DOHH2 (cell line): ENCODE measurements at regions not wholly inside any gene's neighbourhood (a gene's known extent, or its start where the extent isn't known, plus 50 kb on each side); places are given as distances from the start of the nearest gene placed in this dataset.

Source experiments
- H3F3A ChIP-seq: fragments of 200-600 bp; sonication (generic), shearing (Covaris generic); 2 replicates; pipeline ENCODE4 v1.6.0; 2016; ENCODE audit warnings: antibody characterized with exemption, mild to moderate bottlenecking; ENCODE audit not compliant: control insufficient read depth, insufficient read depth
- H3K27ac ChIP-seq: fragments of 200-600 bp; sonication (generic); 2 replicates; pipeline ENCODE4 v1.5.1; 2014; ENCODE audit warnings: low read depth, mild to moderate bottlenecking, low read length, moderate library complexity
- H3K27me3 ChIP-seq: fragments of 200-600 bp; sonication (generic); 2 replicates; pipeline ENCODE4 v1.6.1; 2014; ENCODE audit warnings: mild to moderate bottlenecking, low read length, mixed read lengths; ENCODE audit not compliant: control insufficient read depth
- H3K36me3 ChIP-seq: fragments of 200-600 bp; sonication (generic); 2 replicates; pipeline ENCODE4 v1.6.1; 2014; ENCODE audit warnings: mild to moderate bottlenecking, low read length, moderate library complexity, mixed read lengths; ENCODE audit not compliant: control insufficient read depth
- H3K4me1 ChIP-seq: fragments of 200-600 bp; sonication (generic); 2 replicates; pipeline ENCODE4 v1.6.1; 2014; ENCODE audit warnings: mild to moderate bottlenecking, low read length, mixed read lengths; ENCODE audit not compliant: control insufficient read depth
- H3K4me2 ChIP-seq: fragments of 200-600 bp; sonication (generic); 2 replicates; pipeline ENCODE4 v1.6.0; 2014; ENCODE audit warnings: mild to moderate bottlenecking, low read length, moderate library complexity
- H3K4me3 ChIP-seq: fragments of 200-600 bp; sonication (generic); 2 replicates; pipeline ENCODE4 v1.5.1; 2014; ENCODE audit warnings: mild to moderate bottlenecking, low read length, mixed read lengths
- H3K79me2 ChIP-seq: fragments of 200-600 bp; sonication (generic); 2 replicates; pipeline ENCODE4 v1.6.1; 2014; ENCODE audit warnings: mild to moderate bottlenecking, low read length, mixed read lengths; ENCODE audit not compliant: control insufficient read depth
- H3K9me2 ChIP-seq: fragments of 200-600 bp; sonication (generic); replicated peaks from 2 replicates; pipeline ENCODE4 v1.6.1; 2014; ENCODE audit warnings: mild to moderate bottlenecking, low read length, mixed read lengths; ENCODE audit not compliant: control insufficient read depth
- H3K9me3 ChIP-seq: fragments of 200-600 bp; sonication (generic); 2 replicates; pipeline ENCODE4 v1.6.1; 2014; ENCODE audit warnings: antibody characterized with exemption, low read length, mixed read lengths; ENCODE audit not compliant: control insufficient read depth, insufficient read depth
- H4K20me1 ChIP-seq: fragments of 200-600 bp; sonication (generic); 2 replicates; pipeline ENCODE4 v1.6.0; 2014; ENCODE audit warnings: low read depth, mild to moderate bottlenecking, antibody characterized with exemption, low read length, moderate library complexity; ENCODE audit not compliant: control insufficient read depth, insufficient read depth
- CTCF ChIP-seq: fragments of 200-600 bp; sonication (generic); IDR thresholded peaks from one replicate; pipeline ENCODE4 v1.5.1; 2014; ENCODE audit warnings: antibody characterized with exemption, mild to moderate bottlenecking, low read depth, low read length; ENCODE audit not compliant: poor library complexity, severe bottlenecking
- EZH2phosphoT487 ChIP-seq: fragments of 200-600 bp; sonication (generic); IDR thresholded peaks from 2 replicates; pipeline ENCODE4 v1.6.1; 2017; ENCODE audit warnings: borderline replicate concordance, mild to moderate bottlenecking, antibody characterized with exemption, low read length, moderate library complexity, mixed read lengths

GRCh38 chr5:60209146-60209840 lies 315.8 kb upstream of the PDE4D start:
- no peak overlapping the region for H3K4me2 ChIP-seq
- H3K27me3 ChIP-seq, result no peaks in the 10 kb centered on the region
- H3K79me2 ChIP-seq, result no peaks in the 10 kb centered on the region
- no peak overlapping the region for H3K4me3 ChIP-seq
- H3K27ac ChIP-seq, result no peak overlapping the region
- H3K4me1 ChIP-seq, result 0 out of 2 replicates have a peak, but pooled peaks cover 6% of the 10 kb centered on the region
- no peak for TF ChIP-seq CTCF
- no peak for TF ChIP-seq EZH2phosphoT487
- no peaks in the 10 kb centered on the region for H3K9me2 ChIP-seq
- no peaks in the 10 kb centered on the region for H3F3A ChIP-seq
- no peaks in the 10 kb centered on the region for H3K36me3 ChIP-seq
- H3K9me3 ChIP-seq, result no peaks in the 10 kb centered on the region
- H4K20me1 ChIP-seq, result no peaks in the 10 kb centered on the region

GRCh38 chr5:60208716-60209115 lies 315.2 kb upstream of the PDE4D start:
- no peaks in the 10 kb centered on the region for H3K36me3 ChIP-seq
- no peaks in the 10 kb centered on the region for H3K9me2 ChIP-seq
- TF ChIP-seq CTCF (no peak), EZH2phosphoT487 (no peak)
- H3K4me2 ChIP-seq, result no peak overlapping the region
- no peak overlapping the region for H3K27ac ChIP-seq
- H3K27me3 ChIP-seq, result no peaks in the 10 kb centered on the region
- H4K20me1 ChIP-seq, result no peaks in the 10 kb centered on the region
- H3F3A ChIP-seq, result no peaks in the 10 kb centered on the region
- no peak overlapping the region for H3K4me3 ChIP-seq
- H3K9me3 ChIP-seq, result no peaks in the 10 kb centered on the region
- 0 out of 2 replicates have a peak, but pooled peaks cover 6% of the 10 kb centered on the region for H3K4me1 ChIP-seq
- no peaks in the 10 kb centered on the region for H3K79me2 ChIP-seq

- Histone ChIP-seq H3K9me2 (no peaks in the 10 kb centered on the region), H3K4me3 (no peak overlapping the region), H3K27me3 (no peaks in the 10 kb centered on the region), H3K27ac (no peak overlapping the region), H3F3A (no peaks in the 10 kb centered on the region), H3K9me3 (no peaks in the 10 kb centered on the region), H4K20me1 (no peaks in the 10 kb centered on the region), H3K4me1 (0 out of 2 replicates have a peak, but pooled peaks cover 6% of the 10 kb centered on the region), H3K4me2 (no peak overlapping the region), H3K79me2 (no peaks in the 10 kb centered on the region), H3K36me3 (no peaks in the 10 kb centered on the region)
- TF ChIP-seq EZH2phosphoT487, result no peak
- no peak for TF ChIP-seq CTCF
Observed at GRCh38 chr5:60207040-60207439, 313.5 kb upstream of the PDE4D start.
